ENCODE measurements at regions not wholly inside any gene's neighbourhood (a gene's known extent, or its start where the extent isn't known, plus 50 kb on each side); places are given as distances from the start of the nearest gene placed in this dataset.
"Not testable (repeated sequence)": the region's sequence is repeated elsewhere in the genome, so short reads cannot be mapped to it uniquely, and the experiment has no call there.

GRCh38 chr6:11427723-11428245 is 109.8 kb upstream of the TMEM170B start:
- H3K4me1 Mint-ChIP-seq = peaks cover 44 to 87% of the 10 kb centered on the region in 2 donors
- H3K4me3 Mint-ChIP-seq = no peak overlapping the region
- peak overlapping the region; percentile 75 for H3K27ac Mint-ChIP-seq
- no peaks in the 10 kb centered on the region for H3K36me3 Mint-ChIP-seq
- DNase-seq = no peak
- H3K9me3 Mint-ChIP-seq = peaks cover 0 to 2% of the 10 kb centered on the region in 2 donors
- no peaks in the 10 kb centered on the region for H3K27me3 Mint-ChIP-seq
- no peak for ATAC-seq (replicated peaks)

DNA sequence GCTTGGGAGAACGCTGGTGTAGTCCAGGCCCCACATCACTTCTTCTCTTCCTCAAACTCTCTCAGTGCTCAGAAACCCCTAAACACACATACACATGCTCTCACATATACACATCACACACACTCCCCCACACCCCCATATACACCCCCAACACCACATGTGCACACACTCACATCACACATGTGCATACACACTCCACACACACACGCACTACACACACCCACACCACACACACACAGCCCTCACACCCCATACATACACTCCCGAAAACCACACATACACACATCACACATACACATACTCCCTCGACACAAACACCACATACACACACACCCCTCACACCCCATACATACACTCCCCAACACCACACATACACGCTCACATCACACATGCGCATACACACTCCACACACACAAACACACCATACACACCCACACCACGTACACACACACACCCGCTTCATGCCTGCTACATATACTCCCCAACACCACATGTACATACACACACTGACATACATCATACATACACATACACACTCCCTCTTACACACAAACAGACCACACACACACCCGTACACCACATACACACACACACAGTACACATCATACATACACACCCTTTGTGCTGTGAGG is 110.3 kb upstream of the TMEM170B start:
- Mint-ChIP-seq H3K4me1 (peaks cover 42 to 82% of the 10 kb centered on the region in 2 donors), H3K27ac (peak overlapping the region; percentile 42)
- ATAC-seq (replicated peaks) = no peak

DNA sequence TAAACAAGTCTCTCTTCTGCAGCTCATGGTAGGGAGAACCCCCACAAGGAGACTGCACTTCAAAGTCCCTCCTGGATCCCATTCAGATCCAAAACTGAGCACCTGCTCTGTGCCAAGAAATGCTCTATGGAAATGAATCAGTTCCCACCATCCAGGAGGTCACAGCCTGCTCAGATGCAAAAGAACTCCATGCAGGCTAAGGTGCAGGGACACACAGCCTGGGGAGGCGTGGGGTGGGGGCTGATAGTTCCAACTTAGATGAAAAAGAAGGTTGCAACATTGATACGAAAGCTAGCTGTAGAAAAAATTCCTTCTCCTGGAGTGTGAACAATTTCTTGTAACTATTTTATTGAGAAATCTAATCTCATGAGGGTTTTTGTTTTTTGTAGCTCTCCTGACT is 111.0 kb upstream of the TMEM170B start:
- peaks cover 40 to 75% of the 10 kb centered on the region in 2 donors for H3K4me1 Mint-ChIP-seq
- H3K9me3 Mint-ChIP-seq = peaks cover 0 to 2% of the 10 kb centered on the region in 2 donors

More for the DNA sequence above, 110.3 kb upstream of the TMEM170B start:
- Mint-ChIP-seq H3K9me3 (peaks cover 0 to 2% of the 10 kb centered on the region in 2 donors), H3K27me3 (no peaks in the 10 kb centered on the region), H3K36me3 (no peaks in the 10 kb centered on the region), H3K4me3 (no peak overlapping the region)
- no peak for DNase-seq

GRCh38 chr6:11425876-11426275 is 111.7 kb upstream of the TMEM170B start:
- Mint-ChIP-seq H3K36me3 (peaks cover 0 to 1% of the 10 kb centered on the region in 2 donors), H3K4me1 (peaks cover 38 to 69% of the 10 kb centered on the region in 2 donors), H3K9me3 (peaks cover 0 to 3% of the 10 kb centered on the region in 2 donors), H3K4me3 (no peak overlapping the region), H3K27ac (no peak overlapping the region), H3K27me3 (no peaks in the 10 kb centered on the region)
- no peak for ATAC-seq (replicated peaks)
- DNase-seq = no peak

More for the DNA sequence above, 111.0 kb upstream of the TMEM170B start:
- H3K36me3 Mint-ChIP-seq = no peaks in the 10 kb centered on the region
- H3K27ac Mint-ChIP-seq = no peak overlapping the region
- DNase-seq = no peak
- ATAC-seq (replicated peaks) = no peak
- H3K4me3 Mint-ChIP-seq = no peak overlapping the region
- H3K27me3 Mint-ChIP-seq = no peaks in the 10 kb centered on the region

- peaks cover 38 to 67% of the 10 kb centered on the region in 2 donors for H3K4me1 Mint-ChIP-seq
- no peak overlapping the region for H3K4me3 Mint-ChIP-seq
- H3K27ac Mint-ChIP-seq = no peak overlapping the region
- H3K9me3 Mint-ChIP-seq = peaks cover 0 to 3% of the 10 kb centered on the region in 2 donors
- ATAC-seq (replicated peaks) (no peak), DNase-seq (no peak)
- H3K27me3 Mint-ChIP-seq = no peaks in the 10 kb centered on the region
- H3K36me3 Mint-ChIP-seq = peaks cover 1 to 5% of the 10 kb centered on the region in 2 donors
Observed at GRCh38 chr6:11425431-11425871, 112.1 kb upstream of the TMEM170B start.

GRCh38 chr6:11424395-11425034 is 113.0 kb upstream of the TMEM170B start:
- H3K9me3 Mint-ChIP-seq = peaks cover 0 to 4% of the 10 kb centered on the region in 2 donors
- ATAC-seq (replicated peaks) = no peak
- no peak overlapping the region for H3K27ac Mint-ChIP-seq
- no peaks in the 10 kb centered on the region for H3K27me3 Mint-ChIP-seq
- H3K36me3 Mint-ChIP-seq = peaks cover 4 to 7% of the 10 kb centered on the region in 2 donors
- H3K4me1 Mint-ChIP-seq = peaks cover 31 to 65% of the 10 kb centered on the region in 2 donors
- no peak for DNase-seq
- H3K4me3 Mint-ChIP-seq = no peak overlapping the region

DNA sequence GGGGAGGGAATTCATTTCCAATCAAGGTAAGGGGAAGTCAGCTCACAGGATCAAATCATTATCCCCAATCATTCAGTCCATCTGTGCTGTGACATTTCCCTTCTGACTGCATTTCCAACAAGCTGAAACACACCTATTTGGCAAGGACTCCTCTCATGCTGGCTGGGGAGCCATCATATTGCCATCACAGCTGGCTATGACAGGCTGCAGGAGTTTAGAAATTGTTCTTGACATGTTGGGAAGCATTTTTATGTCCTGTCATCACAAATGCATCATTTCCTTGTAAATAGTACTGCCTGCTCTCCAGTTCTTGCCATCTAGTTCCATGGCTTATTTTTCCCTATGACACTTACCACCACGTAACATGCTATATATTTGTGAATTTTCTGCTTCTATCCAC is 113.9 kb upstream of the TMEM170B start:
- Mint-ChIP-seq H3K27me3 (no peaks in the 10 kb centered on the region), H3K27ac (no peak overlapping the region), H3K4me3 (no peak overlapping the region), H3K9me3 (peaks cover 0 to 4% of the 10 kb centered on the region in 2 donors), H3K4me1 (peaks cover 26 to 57% of the 10 kb centered on the region in 2 donors), H3K36me3 (peaks cover 4 to 7% of the 10 kb centered on the region in 2 donors)
- DNase-seq (no peak), ATAC-seq (replicated peaks) (no peak)

DNA sequence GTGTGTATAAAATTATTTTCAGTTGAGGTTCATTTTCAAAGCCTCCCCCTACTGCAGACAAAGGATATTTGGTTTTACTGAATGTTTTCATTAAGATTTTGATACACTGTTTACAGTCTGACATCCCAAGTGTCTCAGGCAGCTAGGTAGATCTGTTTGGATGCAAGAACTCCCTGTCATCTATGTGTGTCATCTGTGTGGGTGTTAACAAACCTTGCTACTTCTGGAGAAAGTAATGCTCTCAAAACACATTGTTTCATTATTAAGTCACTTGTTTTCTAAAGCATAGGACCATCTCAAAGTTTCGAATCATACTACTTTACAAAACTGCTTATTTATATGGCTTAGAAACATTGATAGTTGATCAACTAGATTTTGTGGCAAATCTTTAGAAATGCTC is 114.5 kb upstream of the TMEM170B start:
- Mint-ChIP-seq H3K4me3 (no peak overlapping the region), H3K36me3 (peaks cover 4 to 7% of the 10 kb centered on the region in 2 donors), H3K4me1 (peaks cover 20 to 51% of the 10 kb centered on the region in 2 donors), H3K9me3 (peaks cover 0 to 4% of the 10 kb centered on the region in 2 donors), H3K27me3 (no peaks in the 10 kb centered on the region), H3K27ac (no peak overlapping the region)
- DNase-seq (no peak), ATAC-seq (replicated peaks) (peak in 1 of 2 donors; percentile 76)

DNA sequence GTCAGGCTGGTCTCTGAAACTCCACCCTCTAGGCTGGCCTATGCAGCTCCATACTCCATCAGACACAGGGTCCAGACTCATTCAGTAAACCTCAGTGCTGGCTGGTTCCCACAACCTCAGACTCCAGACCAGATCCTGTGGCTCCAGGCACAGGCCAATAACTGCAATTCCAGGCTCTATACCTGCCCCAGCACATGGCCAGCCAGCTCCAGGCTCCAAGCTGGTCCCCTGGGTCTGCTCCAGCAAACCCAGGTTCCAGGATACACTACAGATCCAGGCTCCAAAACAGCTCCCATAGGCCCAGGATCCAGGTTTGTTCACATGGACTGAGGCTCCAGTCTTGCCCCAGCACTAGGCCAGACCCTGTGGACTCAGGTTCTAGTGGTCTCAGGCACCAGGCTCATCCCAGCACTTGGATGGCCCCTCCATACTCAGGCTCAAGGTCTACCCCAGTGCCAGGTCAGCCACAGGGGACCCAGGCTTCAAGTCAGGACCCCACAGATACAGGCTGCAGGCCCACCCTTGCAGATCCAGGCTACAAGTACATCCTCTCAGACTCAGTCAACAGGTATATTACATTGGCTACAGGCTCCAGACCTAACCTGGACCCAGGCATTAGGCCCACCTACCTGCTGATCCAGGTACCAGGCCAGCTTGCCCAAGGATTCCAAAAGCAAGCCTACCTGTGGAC is 117.6 kb upstream of the TMEM170B start:
- ATAC-seq (replicated peaks) = no peak
- H3K27ac Mint-ChIP-seq = no peak overlapping the region

DNA sequence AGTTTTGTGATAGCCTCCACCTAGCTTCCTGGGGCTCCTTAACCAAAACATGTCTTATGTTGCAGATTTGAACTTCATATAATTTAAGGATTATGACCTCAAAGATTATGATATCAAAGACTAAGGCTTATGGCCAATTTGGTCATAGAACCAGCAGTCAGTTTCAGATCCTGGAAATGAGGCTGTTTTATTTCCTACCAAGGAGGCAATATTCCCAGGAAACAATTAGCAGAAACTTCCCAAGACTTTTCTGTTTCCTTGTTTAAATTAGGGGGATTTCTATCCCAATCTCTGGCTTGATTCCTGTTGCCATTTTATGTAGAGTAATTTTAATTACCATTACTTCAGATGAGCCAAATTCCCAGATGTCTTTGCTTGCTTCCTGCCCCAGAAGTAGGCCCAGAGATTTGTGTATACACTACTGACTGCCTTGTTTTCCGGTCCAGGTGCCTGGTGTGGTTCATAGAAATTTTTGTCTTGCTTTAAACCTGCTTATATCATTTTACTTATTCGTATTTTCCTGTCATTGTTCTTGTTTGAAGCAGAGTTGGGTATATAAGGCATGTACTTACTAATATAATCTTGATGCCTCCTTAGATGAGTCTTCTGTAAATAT is 119.2 kb upstream of the TMEM170B start:
- Mint-ChIP-seq H3K36me3 (peaks cover 4 to 7% of the 10 kb centered on the region in 2 donors), H3K27me3 (no peaks in the 10 kb centered on the region), H3K4me3 (no peak overlapping the region), H3K4me1 (peaks cover 5 to 28% of the 10 kb centered on the region in 2 donors), H3K9me3 (peaks cover 0 to 6% of the 10 kb centered on the region in 2 donors), H3K27ac (no peak overlapping the region)
- ATAC-seq (replicated peaks) (no peak), DNase-seq (no peak)

More for the DNA sequence above, 117.6 kb upstream of the TMEM170B start:
- Mint-ChIP-seq H3K9me3 (peaks cover 0 to 6% of the 10 kb centered on the region in 2 donors), H3K4me1 (peaks cover 7 to 37% of the 10 kb centered on the region in 2 donors), H3K4me3 (no peak overlapping the region), H3K36me3 (peaks cover 4 to 7% of the 10 kb centered on the region in 2 donors), H3K27me3 (no peaks in the 10 kb centered on the region)
- no peak for DNase-seq

GRCh38 chr6:11416936-11417576 is 120.5 kb upstream of the TMEM170B start:
- no peak for DNase-seq
- no peak for ATAC-seq (replicated peaks)
- Mint-ChIP-seq H3K9me3 (peaks cover 0 to 6% of the 10 kb centered on the region in 2 donors), H3K27me3 (no peaks in the 10 kb centered on the region), H3K4me1 (peaks cover 12 to 37% of the 10 kb centered on the region in 2 donors), H3K27ac (no peak overlapping the region), H3K4me3 (no peak overlapping the region), H3K36me3 (peaks cover 4 to 7% of the 10 kb centered on the region in 2 donors)

GRCh38 chr6:11416099-11416935 is 121.2 kb upstream of the TMEM170B start:
- ATAC-seq (replicated peaks) = peak in 1 of 2 donors; percentile 50
- H3K27me3 Mint-ChIP-seq, DNase-seq, H3K36me3 Mint-ChIP-seq, H3K27ac Mint-ChIP-seq, H3K4me3 Mint-ChIP-seq, H3K9me3 Mint-ChIP-seq: not testable (repeated sequence)
- H3K4me1 Mint-ChIP-seq = peaks cover 16 to 44% of the 10 kb centered on the region in 2 donors

GRCh38 chr6:11415557-11415956 is 122.0 kb upstream of the TMEM170B start:
- ATAC-seq (replicated peaks) = no peak
- Mint-ChIP-seq H3K4me3 (no peak overlapping the region), H3K27me3 (no peaks in the 10 kb centered on the region), H3K27ac (no peak overlapping the region), H3K4me1 (peaks cover 19 to 50% of the 10 kb centered on the region in 2 donors), H3K9me3 (peaks cover 0 to 4% of the 10 kb centered on the region in 2 donors), H3K36me3 (peaks cover 3 to 4% of the 10 kb centered on the region in 2 donors)
- no peak for DNase-seq
